ENCODE measurements at regions not wholly inside any gene's neighbourhood (a gene's known extent, or its start where the extent isn't known, plus 50 kb on each side); places are given as distances from the start of the nearest gene placed in this dataset.

DNA sequence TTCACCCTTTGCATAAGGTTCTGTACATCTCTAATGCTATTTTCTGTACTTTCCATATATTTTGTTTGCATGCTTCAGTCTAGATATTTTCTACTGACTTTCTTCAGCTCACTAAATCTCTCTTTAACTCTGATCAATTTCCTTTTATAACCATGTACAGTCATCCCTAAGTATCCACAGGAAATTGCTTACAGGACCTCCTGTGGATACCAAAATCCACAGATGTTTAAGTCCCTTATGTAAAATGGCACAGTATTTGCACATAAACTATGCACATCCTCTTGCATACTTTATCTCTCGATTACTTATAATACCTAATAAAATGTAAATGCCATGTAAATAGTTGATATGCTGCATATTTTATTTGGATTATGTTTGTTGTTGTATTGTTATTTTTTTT is 442.1 kb downstream of the TLE4 start:
- TF ChIP-seq CTCF (conservative IDR thresholded peaks at IDR 0.05; ENCODE audit: low read length) (no peak), EZH2phosphoT487 (IDR thresholded peaks at IDR 0.05; ENCODE audit: borderline replicate concordance) (no peak)

All from Loucy (cell line).